Colonic mucosa (tissue), 4 donors: ENCODE measurements at regions not wholly inside any gene's neighbourhood (a gene's known extent, or its start where the extent isn't known, plus 50 kb on each side); places are given as distances from the start of the nearest gene placed in this dataset.
"Not testable (repeated sequence)": the region's sequence is repeated elsewhere in the genome, so short reads cannot be mapped to it uniquely, and the experiment has no call there.

Source experiments
- DNase-seq: peaks from one replicate; pipeline ENCODE4 v3.0.0-alpha.2; 2020
- H3K27ac ChIP-seq: fragments of 200-600 bp; one replicate; pipeline ENCODE4 v1.8.0; 2021
- H3K27me3 ChIP-seq: fragments of 200-600 bp; one replicate; pipeline ENCODE4 v1.8.0; 2021
- H3K36me3 ChIP-seq: fragments of 200-600 bp; one replicate; pipeline ENCODE4 v1.8.0; 2021
- H3K4me1 ChIP-seq: fragments of 200-600 bp; one replicate; pipeline ENCODE4 v1.8.0; 2021; ENCODE audit warnings: mild to moderate bottlenecking
- H3K4me3 ChIP-seq: fragments of 200-600 bp; one replicate; pipeline ENCODE4 v1.8.0; 2021
- H3K9ac ChIP-seq, 2 donors: one replicate each; pipeline ENCODE4 v1.7.0; 2013; ENCODE audit warnings: control low read depth in 2 of 2, low read depth in 2 of 2, low read length in 2 of 2
- H3K9me3 ChIP-seq: fragments of 200-600 bp; one replicate; pipeline ENCODE4 v1.8.0; 2021
- CTCF ChIP-seq: fragments of 200-600 bp; IDR thresholded peaks from one replicate; pipeline ENCODE4 v1.8.0; 2022; ENCODE audit warnings: antibody characterized with exemption, mild to moderate bottlenecking
- intact Hi-C: fragments of 100-400 bp; cut with DNase I; formaldehyde crosslinking; loops from one replicate; pipeline ENCODE4 v1.14.1; 2022
- donor health status: healthy.
- donor health status: DM: no; HTN: no; CAD: no.
- donor health status: DM: no; HTN: no; CAD: no.

GRCh38 chr7:110317541-110318265, 773.2 kb upstream of the LRRN3 start:
- Histone ChIP-seq H3K4me1 (no peaks in the 10 kb centered on the region), H3K9me3 (no peaks in the 10 kb centered on the region), H3K27me3 (no peaks in the 10 kb centered on the region), H3K36me3 (no peaks in the 10 kb centered on the region), H3K9ac (no peak overlapping the region), H3K27ac (no peak overlapping the region), H3K4me3 (no peak overlapping the region)
- no peak for DNase-seq
- no peak for TF ChIP-seq CTCF
- intact Hi-C loops: no loop called here

- H3K27ac ChIP-seq, intact Hi-C loops, DNase-seq, H3K27me3 ChIP-seq, H3K4me3 ChIP-seq, H3K4me1 ChIP-seq, H3K9me3 ChIP-seq, H3K9ac ChIP-seq, H3K36me3 ChIP-seq: not testable (repeated sequence)
Observed at GRCh38 chr7:110320285-110320684, 770.6 kb upstream of the LRRN3 start.

- H3K4me1 ChIP-seq: no peaks in the 10 kb centered on the region
- H3K9me3 ChIP-seq: no peaks in the 10 kb centered on the region
- no peak for TF ChIP-seq CTCF
- intact Hi-C loops: no loop called here
- no peaks in the 10 kb centered on the region for H3K27me3 ChIP-seq
- H3K36me3 ChIP-seq: no peaks in the 10 kb centered on the region
- no peak overlapping the region for H3K4me3 ChIP-seq
- no peak for DNase-seq
- H3K27ac ChIP-seq: no peak overlapping the region
- H3K9ac ChIP-seq: no peak overlapping the region
Observed at GRCh38 chr7:110322796-110323195, 768.1 kb upstream of the LRRN3 start.

- no peak overlapping the region for H3K9ac ChIP-seq
- no peak for DNase-seq
- intact Hi-C loops: no loop called here
- no peaks in the 10 kb centered on the region for H3K36me3 ChIP-seq
- no peaks in the 10 kb centered on the region for H3K4me1 ChIP-seq
- H3K4me3 ChIP-seq: no peak overlapping the region
- H3K27ac ChIP-seq: no peak overlapping the region
- no peak for TF ChIP-seq CTCF
- H3K27me3 ChIP-seq: no peaks in the 10 kb centered on the region
- no peaks in the 10 kb centered on the region for H3K9me3 ChIP-seq
Observed at GRCh38 chr7:110326966-110327365, 764.0 kb upstream of the LRRN3 start.

- DNase-seq: no peak
- Histone ChIP-seq H3K36me3 (no peaks in the 10 kb centered on the region), H3K4me1 (no peaks in the 10 kb centered on the region), H3K9me3 (no peaks in the 10 kb centered on the region), H3K9ac (no peak overlapping the region), H3K27me3 (no peaks in the 10 kb centered on the region), H3K4me3 (no peak overlapping the region), H3K27ac (no peak overlapping the region)
- TF ChIP-seq CTCF: no peak
- intact Hi-C loops: no loop called here
Observed at GRCh38 chr7:110336423-110336822, 754.5 kb upstream of the LRRN3 start.

- Histone ChIP-seq H3K36me3 (no peaks in the 10 kb centered on the region), H3K9ac (no peak overlapping the region), H3K27ac (no peak overlapping the region), H3K27me3 (no peaks in the 10 kb centered on the region), H3K4me3 (no peak overlapping the region), H3K4me1 (no peaks in the 10 kb centered on the region), H3K9me3 (no peaks in the 10 kb centered on the region)
- TF ChIP-seq CTCF: no peak
- no peak for DNase-seq
- intact Hi-C loops: no loop called here
Observed at GRCh38 chr7:110337646-110338045, 753.3 kb upstream of the LRRN3 start.
